ENCODE measurements at regions not wholly inside any gene's neighbourhood (a gene's known extent, or its start where the extent isn't known, plus 50 kb on each side); places are given as distances from the start of the nearest gene placed in this dataset.

GRCh38 chr16:85416228-85417109 lies 196.7 kb upstream of the GSE1 start (continued):
- no peak for TF ChIP-seq ZNF407 (CRISPR knock-in tag; IDR thresholded peaks at IDR 0.05; ENCODE audit: not compliant biosample characterization)
- no peak for TF ChIP-seq PHF5A (CRISPR knock-in tag; IDR thresholded peaks at IDR 0.05; ENCODE audit: low read depth, unreplicated experiment)
- TF ChIP-seq ZNF691 (CRISPR knock-in tag; IDR thresholded peaks at IDR 0.05; ENCODE audit: borderline replicate concordance, low read depth) = 0 out of 2 replicates have a peak, but pooled peaks have one; percentile 66
- TF ChIP-seq ZKSCAN5 (CRISPR knock-in tag; IDR thresholded peaks at IDR 0.05) = no peak
- TF ChIP-seq ZFP41 (CRISPR knock-in tag; IDR thresholded peaks at IDR 0.05; ENCODE audit: borderline replicate concordance) = no peak
- no peak for TF ChIP-seq KLF11 (CRISPR knock-in tag; IDR thresholded peaks at IDR 0.05)
- TF ChIP-seq, protein P1, sequence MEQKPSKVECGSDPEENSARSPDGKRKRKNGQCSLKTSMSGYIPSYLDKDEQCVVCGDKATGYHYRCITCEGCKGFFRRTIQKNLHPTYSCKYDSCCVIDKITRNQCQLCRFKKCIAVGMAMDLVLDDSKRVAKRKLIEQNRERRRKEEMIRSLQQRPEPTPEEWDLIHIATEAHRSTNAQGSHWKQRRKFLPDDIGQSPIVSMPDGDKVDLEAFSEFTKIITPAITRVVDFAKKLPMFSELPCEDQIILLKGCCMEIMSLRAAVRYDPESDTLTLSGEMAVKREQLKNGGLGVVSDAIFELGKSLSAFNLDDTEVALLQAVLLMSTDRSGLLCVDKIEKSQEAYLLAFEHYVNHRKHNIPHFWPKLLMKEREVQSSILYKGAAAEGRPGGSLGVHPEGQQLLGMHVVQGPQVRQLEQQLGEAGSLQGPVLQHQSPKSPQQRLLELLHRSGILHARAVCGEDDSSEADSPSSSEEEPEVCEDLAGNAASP (CRISPR knock-in tag; IDR thresholded peaks at IDR 0.05; ENCODE audit: borderline replicate concordance) = no peak
- no peak for TF ChIP-seq THAP8 (CRISPR knock-in tag; IDR thresholded peaks at IDR 0.05; ENCODE audit: borderline replicate concordance)
- no peak for TF ChIP-seq PTBP1 (IDR thresholded peaks at IDR 0.05; ENCODE audit: low read depth, low read length, poor library complexity, severe bottlenecking)
- TF ChIP-seq ZNF720 (CRISPR knock-in tag; IDR thresholded peaks at IDR 0.05) = no peak
- TF ChIP-seq NONO (IDR thresholded peaks at IDR 0.05) = no peak
- no peak for TF ChIP-seq NONO (CRISPR knock-in tag; conservative IDR thresholded peaks at IDR 0.05)
- TF ChIP-seq ZNF33A (CRISPR knock-in tag; IDR thresholded peaks at IDR 0.05; ENCODE audit: borderline replicate concordance) = no peak
- TF ChIP-seq SOX13 (IDR thresholded peaks at IDR 0.05) = no peak
- TF ChIP-seq SOX13 (CRISPR knock-in tag; conservative IDR thresholded peaks at IDR 0.05 in 1 of 2, IDR thresholded peaks at IDR 0.05 in 1 of 2) = peak in 1 of 2 experiments; percentile 21; a peak in 1 of 4 replicates
- peak; percentile 38; the same call in 1 of the 2 replicates for TF ChIP-seq ARNT2 (CRISPR knock-in tag; IDR thresholded peaks at IDR 0.05; ENCODE audit: low read depth)
